ENCODE measurements at regions not wholly inside any gene's neighbourhood (a gene's known extent, or its start where the extent isn't known, plus 50 kb on each side); places are given as distances from the start of the nearest gene placed in this dataset.
A peak's percentile ranks its signal among the peaks of the same experiment; 100 is the strongest.

DNA sequence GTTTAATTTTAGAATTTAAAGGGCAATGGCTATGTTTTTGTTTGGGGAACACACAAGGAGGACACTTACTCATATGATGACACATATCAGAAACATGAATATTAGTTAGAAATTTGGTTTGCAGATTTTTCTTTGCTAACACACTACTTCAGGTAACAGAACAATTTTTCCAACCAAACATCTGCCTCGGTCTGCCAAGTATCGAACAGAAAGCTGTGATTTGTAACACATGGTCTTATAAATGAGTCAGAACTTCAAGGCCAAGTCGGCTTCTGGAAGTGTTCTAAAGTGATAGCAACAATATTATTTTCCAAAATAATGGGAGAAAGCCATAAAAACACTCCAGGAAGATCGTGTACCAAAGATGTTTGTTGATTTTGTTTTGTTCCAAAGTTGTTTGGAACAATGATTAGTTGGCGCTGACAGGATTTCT is 75.9 kb upstream of the PMFBP1 start:
- Histone ChIP-seq H3K9me3 (no peaks in the 10 kb centered on the region), H3K4me1 (replicated peaks) (no peaks in the 10 kb centered on the region), H3K27ac (no peak overlapping the region), H3K27me3 (replicated peaks; ENCODE audit: insufficient read depth) (no peaks in the 10 kb centered on the region), H3K4me3 (no peak overlapping the region), H3K36me3 (no peaks in the 10 kb centered on the region)
- no peak for TF ChIP-seq POLR2A (IDR thresholded peaks at IDR 0.05)
- TF ChIP-seq POLR2AphosphoS5 (IDR thresholded peaks at IDR 0.05): peak; percentile 55
- TF ChIP-seq, protein P1, sequence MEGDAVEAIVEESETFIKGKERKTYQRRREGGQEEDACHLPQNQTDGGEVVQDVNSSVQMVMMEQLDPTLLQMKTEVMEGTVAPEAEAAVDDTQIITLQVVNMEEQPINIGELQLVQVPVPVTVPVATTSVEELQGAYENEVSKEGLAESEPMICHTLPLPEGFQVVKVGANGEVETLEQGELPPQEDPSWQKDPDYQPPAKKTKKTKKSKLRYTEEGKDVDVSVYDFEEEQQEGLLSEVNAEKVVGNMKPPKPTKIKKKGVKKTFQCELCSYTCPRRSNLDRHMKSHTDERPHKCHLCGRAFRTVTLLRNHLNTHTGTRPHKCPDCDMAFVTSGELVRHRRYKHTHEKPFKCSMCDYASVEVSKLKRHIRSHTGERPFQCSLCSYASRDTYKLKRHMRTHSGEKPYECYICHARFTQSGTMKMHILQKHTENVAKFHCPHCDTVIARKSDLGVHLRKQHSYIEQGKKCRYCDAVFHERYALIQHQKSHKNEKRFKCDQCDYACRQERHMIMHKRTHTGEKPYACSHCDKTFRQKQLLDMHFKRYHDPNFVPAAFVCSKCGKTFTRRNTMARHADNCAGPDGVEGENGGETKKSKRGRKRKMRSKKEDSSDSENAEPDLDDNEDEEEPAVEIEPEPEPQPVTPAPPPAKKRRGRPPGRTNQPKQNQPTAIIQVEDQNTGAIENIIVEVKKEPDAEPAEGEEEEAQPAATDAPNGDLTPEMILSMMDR (IDR thresholded peaks at IDR 0.05): no peak
- DNase-seq (ENCODE audit: low spot score): no peak
- intact Hi-C loops (cut with DNase I): no loop called here
- WGBS: 43% methylated on average over 5 of the region's 5 CpGs

DNA sequence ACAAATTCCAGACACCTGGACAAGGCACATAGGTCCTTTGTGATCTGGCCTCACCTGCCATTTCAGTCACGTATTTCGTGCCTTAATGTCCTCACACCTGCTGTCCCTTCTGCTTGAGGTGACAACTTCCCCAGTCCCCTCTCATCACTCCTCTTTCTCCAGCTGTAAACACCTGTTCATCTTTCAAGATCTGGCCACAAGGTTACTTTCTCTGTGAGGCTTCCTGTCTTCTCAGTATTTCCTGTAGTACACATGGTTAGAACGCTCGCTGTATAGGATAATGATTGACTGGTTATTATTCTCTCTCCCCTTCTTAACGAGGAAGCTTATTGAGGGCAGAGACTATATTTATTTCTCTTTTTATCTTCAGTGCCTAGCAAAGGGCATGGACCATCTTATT is 74.5 kb upstream of the PMFBP1 start:
- intact Hi-C loops (cut with DNase I): no loop called here
- DNase-seq (ENCODE audit: low spot score): no peak
- Histone ChIP-seq H3K27me3 (replicated peaks; ENCODE audit: insufficient read depth) (no peaks in the 10 kb centered on the region), H3K4me3 (no peak overlapping the region), H3K27ac (no peak overlapping the region), H3K36me3 (no peaks in the 10 kb centered on the region), H3K4me1 (replicated peaks) (no peaks in the 10 kb centered on the region), H3K9me3 (no peaks in the 10 kb centered on the region)
- TF ChIP-seq POLR2A (IDR thresholded peaks at IDR 0.05) (no peak), POLR2AphosphoS5 (IDR thresholded peaks at IDR 0.05) (no peak)
- TF ChIP-seq, protein P1 (IDR thresholded peaks at IDR 0.05): no peak
- 80% methylated on average over 5 of the region's 5 CpGs for WGBS

DNA sequence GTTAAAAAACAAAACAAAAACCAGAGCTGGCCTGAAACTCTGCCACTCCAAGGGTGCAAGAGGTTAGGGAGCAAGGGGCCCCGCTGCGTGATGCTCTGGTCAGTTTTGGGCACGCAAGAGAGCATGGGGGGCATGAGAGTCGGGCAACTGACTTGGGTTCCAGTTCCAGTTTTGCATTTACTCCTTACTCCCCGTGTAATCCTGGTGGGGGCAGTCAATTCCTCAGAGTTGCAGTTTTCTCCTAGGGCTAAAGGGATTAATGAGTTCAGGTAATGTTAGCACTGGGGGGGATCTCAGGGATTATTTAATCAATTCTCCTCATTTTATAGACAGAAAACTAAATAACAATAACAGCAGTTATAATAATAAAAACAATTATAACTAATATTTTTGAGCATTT is 72.9 kb upstream of the PMFBP1 start:
- Histone ChIP-seq H3K27me3 (replicated peaks; ENCODE audit: insufficient read depth) (no peaks in the 10 kb centered on the region), H3K9me3 (no peaks in the 10 kb centered on the region), H3K36me3 (no peaks in the 10 kb centered on the region), H3K4me3 (no peak overlapping the region), H3K4me1 (replicated peaks) (no peaks in the 10 kb centered on the region), H3K27ac (no peak overlapping the region)
- DNase-seq (ENCODE audit: low spot score): no peak
- 81% methylated on average over 5 of the region's 5 CpGs for WGBS
- TF ChIP-seq, protein P1 (IDR thresholded peaks at IDR 0.05): no peak
- intact Hi-C loops (cut with DNase I): no loop called here

DNA sequence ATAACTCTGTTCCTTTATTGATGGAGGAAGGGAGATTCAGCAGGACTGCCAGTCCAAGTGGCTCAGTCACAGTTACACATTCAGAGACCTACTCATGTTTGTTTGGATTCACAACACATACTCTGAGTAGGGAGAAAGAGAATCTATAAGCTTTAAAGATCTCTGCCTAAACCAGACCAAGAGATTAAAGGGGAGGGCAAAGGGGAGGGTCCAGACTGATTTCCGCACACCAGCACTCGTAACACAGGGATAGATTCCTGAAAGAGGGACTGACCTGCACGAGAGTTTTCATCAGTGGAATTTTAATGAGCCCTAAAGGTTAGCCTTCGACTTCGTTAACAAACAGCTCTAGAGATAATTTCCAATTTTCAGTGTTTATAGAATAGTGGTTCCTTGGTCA is 71.7 kb upstream of the PMFBP1 start:
- no peaks in the 10 kb centered on the region for H3K9me3 ChIP-seq
- no peak overlapping the region for H3K4me3 ChIP-seq
- no peaks in the 10 kb centered on the region for H3K27me3 ChIP-seq (replicated peaks; ENCODE audit: insufficient read depth)
- intact Hi-C loops (cut with DNase I): no loop called here
- WGBS: 81% methylated on average over 5 of the region's 5 CpGs
- TF ChIP-seq, protein P1 (IDR thresholded peaks at IDR 0.05): no peak
- TF ChIP-seq POLR2AphosphoS5 (IDR thresholded peaks at IDR 0.05) (no peak), POLR2A (IDR thresholded peaks at IDR 0.05) (no peak)
- no peaks in the 10 kb centered on the region for H3K36me3 ChIP-seq
- DNase-seq (ENCODE audit: low spot score): no peak
- no peaks in the 10 kb centered on the region for H3K4me1 ChIP-seq (replicated peaks)
- H3K27ac ChIP-seq: no peak overlapping the region

DNA sequence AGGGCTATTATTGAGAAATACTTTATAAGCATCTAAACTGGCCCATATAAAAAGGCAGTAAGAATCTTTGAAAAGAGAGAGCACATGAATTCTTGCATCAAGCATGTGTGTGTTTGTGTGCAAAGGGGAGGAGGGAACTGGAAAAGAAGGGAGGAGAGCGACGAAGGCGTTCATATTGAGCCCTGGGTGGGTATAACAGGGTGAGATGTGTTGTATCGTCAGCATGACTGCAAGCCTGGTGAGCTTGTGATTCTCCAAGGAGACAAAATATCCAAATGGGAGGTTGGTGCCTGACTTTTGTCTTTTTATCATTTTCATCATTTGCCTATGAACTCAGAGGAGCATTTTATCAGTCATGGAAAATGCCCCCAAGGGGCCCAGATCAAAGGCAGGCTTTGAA is 70.8 kb upstream of the PMFBP1 start:
- TF ChIP-seq POLR2AphosphoS5 (IDR thresholded peaks at IDR 0.05): no peak
- TF ChIP-seq, protein P1 (IDR thresholded peaks at IDR 0.05): no peak
- TF ChIP-seq POLR2A (IDR thresholded peaks at IDR 0.05): no peak
- Histone ChIP-seq H3K9me3 (no peaks in the 10 kb centered on the region), H3K4me3 (no peak overlapping the region), H3K4me1 (replicated peaks) (no peaks in the 10 kb centered on the region), H3K27ac (no peak overlapping the region), H3K36me3 (no peaks in the 10 kb centered on the region), H3K27me3 (replicated peaks; ENCODE audit: insufficient read depth) (no peaks in the 10 kb centered on the region)
- WGBS: 83% methylated on average over 4 of the region's 4 CpGs
- DNase-seq (ENCODE audit: low spot score): no peak
- intact Hi-C loops (cut with DNase I): no loop called here
